Ectodermal cell (in vitro differentiated cells): ENCODE measurements at regions not wholly inside any gene's neighbourhood (a gene's known extent, or its start where the extent isn't known, plus 50 kb on each side); places are given as distances from the start of the nearest gene placed in this dataset.

Source experiments
- H3K27ac ChIP-seq: 2 replicates; pipeline ENCODE4 v1.7.0; 2013; ENCODE audit warnings: mild to moderate bottlenecking, low read depth, low read length; ENCODE audit not compliant: insufficient read depth, poor library complexity, severe bottlenecking
- H3K27me3 ChIP-seq: 2 replicates; pipeline ENCODE4 v1.7.0; 2013; ENCODE audit warnings: mild to moderate bottlenecking, low read length; ENCODE audit not compliant: insufficient read depth, control insufficient read depth, poor library complexity, severe bottlenecking
- H3K36me3 ChIP-seq: one replicate; pipeline ENCODE4 v1.7.0; 2013; ENCODE audit warnings: low read length; ENCODE audit not compliant: control insufficient read depth, insufficient read depth
- H3K4me1 ChIP-seq: one replicate; pipeline ENCODE4 v1.7.0; 2013; ENCODE audit warnings: low read length; ENCODE audit not compliant: control insufficient read depth, insufficient read depth
- H3K4me3 ChIP-seq: 2 replicates; pipeline ENCODE4 v1.7.0; 2013; ENCODE audit warnings: low read depth, low read length, control low read depth; ENCODE audit not compliant: insufficient read depth
- H3K9me3 ChIP-seq: 2 replicates; pipeline ENCODE4 v1.7.0; 2013; ENCODE audit warnings: mild to moderate bottlenecking, low read length, moderate library complexity; ENCODE audit not compliant: control insufficient read depth
- WGBS, 2 experiments: methylation state at CpG; one replicate each; pipeline ENCODE4 v1.1.7; 2013; ENCODE audit warnings: missing lambda C conversion rate in 2 of 2; 5-methylcytosine and 5-hydroxymethylcytosine counted together

- Histone ChIP-seq H3K36me3 (no peaks in the 10 kb centered on the region), H3K4me1 (peaks cover 4% of the 10 kb centered on the region), H3K4me3 (no peak overlapping the region), H3K9me3 (no peaks in the 10 kb centered on the region), H3K27ac (no peak overlapping the region), H3K27me3 (no peaks in the 10 kb centered on the region)
- 88 to 89% methylated on average over 6 of the region's 6 CpGs for WGBS, 2 experiments
Measured at GRCh38 chr14:49986343-49987014, 93.6 kb downstream of the ARF6 start.

DNA sequence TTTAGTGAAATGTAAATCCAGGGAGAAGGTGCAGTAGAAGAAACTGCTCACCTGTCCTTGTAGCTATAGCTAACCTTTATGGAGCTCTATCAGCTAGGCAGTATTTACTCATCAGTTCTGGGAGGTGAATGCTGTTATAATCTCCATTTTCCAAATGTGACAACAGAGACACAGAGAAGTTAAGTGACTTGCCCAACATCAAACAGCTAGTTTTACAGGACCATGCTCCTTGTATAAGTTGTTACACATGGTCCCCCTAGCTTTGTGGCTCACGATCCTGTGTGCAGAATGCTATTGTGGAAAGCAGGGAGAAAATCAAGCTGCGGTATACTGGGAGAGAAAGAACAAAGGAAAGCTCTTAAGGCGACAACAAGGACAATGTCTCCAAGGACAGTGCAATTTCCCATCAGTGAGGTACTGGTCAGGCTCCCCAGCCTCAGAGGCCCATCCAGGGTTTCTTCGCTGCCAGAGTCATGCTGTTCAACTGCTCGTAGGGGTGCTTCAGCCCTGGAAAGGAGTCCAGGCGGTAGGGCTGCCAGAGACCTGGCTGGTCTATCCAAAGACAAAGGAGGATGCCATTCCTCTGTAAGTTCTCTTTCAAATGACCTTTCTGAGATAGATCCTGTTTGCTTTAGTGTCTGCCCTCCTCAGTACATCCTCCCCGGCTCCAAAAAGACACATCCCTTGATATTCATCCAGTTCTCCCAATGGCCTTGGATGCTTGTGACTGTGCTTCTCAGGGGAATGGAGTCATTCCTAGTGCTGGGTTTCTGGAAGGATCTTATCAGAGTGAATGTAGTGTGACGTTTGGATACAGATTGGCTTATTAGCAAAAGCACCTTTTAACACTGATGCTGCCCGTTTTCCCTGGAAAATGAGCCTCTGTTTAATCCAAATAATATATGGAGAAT is 95.5 kb downstream of the ARF6 start:
- H3K4me1 ChIP-seq: peaks cover 4% of the 10 kb centered on the region
- H3K36me3 ChIP-seq: no peaks in the 10 kb centered on the region
- no peaks in the 10 kb centered on the region for H3K9me3 ChIP-seq
- no peak overlapping the region for H3K27ac ChIP-seq
- 77 to 78% methylated on average over 9 of the region's 9 CpGs for WGBS, 2 experiments
- no peak overlapping the region for H3K4me3 ChIP-seq
- no peaks in the 10 kb centered on the region for H3K27me3 ChIP-seq

DNA sequence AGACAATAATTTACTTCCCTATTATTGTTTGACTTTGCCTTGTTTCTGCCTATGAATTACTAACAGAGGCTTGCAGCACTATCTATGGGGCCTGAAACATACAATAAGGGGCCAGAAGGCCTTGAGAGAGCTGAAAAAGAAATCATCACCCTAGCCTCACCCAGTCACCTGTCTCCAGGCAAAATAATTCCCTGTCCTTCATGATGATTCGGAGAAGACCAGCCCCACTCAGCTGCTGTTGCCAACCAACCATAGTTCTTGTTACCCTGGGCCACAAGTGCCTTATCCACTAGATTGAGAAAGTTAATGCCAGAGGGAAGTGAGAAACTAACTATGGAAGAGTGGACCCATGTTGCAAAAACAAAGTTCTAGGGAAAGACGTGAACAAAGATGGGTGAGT is 97.1 kb downstream of the ARF6 start:
- 95 to 99% methylated on average over 2 of the region's 2 CpGs for WGBS, 2 experiments
- H3K36me3 ChIP-seq: no peaks in the 10 kb centered on the region
- no peaks in the 10 kb centered on the region for H3K27me3 ChIP-seq
- no peak overlapping the region for H3K4me3 ChIP-seq
- H3K4me1 ChIP-seq: peaks cover 4% of the 10 kb centered on the region
- H3K9me3 ChIP-seq: no peaks in the 10 kb centered on the region
- no peak overlapping the region for H3K27ac ChIP-seq

DNA sequence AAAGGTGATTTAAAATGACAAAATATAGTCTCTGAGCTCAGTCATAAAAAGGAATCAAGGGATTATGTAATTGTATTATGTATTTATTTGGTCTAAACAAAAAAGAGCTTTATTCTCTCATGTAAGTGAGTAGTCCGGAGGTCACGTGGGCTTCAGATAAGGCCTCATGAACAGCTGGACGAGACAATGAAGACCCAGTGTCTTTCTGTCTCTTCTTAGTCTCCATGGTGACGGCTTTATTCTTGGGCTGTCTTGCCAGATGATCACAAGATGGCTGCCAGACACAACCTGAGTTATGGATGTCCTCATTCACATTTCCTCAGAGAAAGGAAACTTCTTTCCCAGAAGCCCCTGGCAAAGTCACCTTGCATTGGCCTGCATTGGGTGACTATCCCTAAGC is 98.6 kb downstream of the ARF6 start:
- Histone ChIP-seq H3K27ac (no peak overlapping the region), H3K4me3 (no peak overlapping the region), H3K27me3 (no peaks in the 10 kb centered on the region), H3K9me3 (no peaks in the 10 kb centered on the region), H3K4me1 (peaks cover 4% of the 10 kb centered on the region), H3K36me3 (no peaks in the 10 kb centered on the region)
- WGBS, 2 experiments: 87 to 89% methylated on average over 4 of the region's 4 CpGs

DNA sequence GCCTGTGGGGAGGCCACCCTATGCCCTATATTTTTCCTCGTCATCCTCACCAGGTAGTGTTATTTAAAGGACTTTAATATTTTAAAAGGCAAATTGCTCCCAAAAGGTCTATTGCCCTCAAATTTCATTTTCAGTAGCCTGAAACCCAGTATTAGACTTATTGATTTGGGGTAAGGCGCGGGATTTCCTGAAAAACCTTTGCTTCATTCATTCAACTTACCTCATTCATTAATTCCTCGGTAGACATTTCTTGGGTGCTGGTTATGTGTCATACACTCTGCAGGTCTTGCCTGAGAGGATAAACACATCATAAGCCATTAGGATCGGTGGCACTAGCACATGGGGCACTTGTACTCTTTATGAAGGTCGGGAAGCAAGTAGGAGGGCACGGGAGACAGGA is 99.2 kb downstream of the ARF6 start:
- no peaks in the 10 kb centered on the region for H3K36me3 ChIP-seq
- no peaks in the 10 kb centered on the region for H3K9me3 ChIP-seq
- 89 to 94% methylated on average over 6 to 7 of the region's 7 CpGs for WGBS, 2 experiments
- no peaks in the 10 kb centered on the region for H3K27me3 ChIP-seq
- no peak overlapping the region for H3K4me3 ChIP-seq
- peaks cover 4% of the 10 kb centered on the region for H3K4me1 ChIP-seq
- H3K27ac ChIP-seq: no peak overlapping the region

DNA sequence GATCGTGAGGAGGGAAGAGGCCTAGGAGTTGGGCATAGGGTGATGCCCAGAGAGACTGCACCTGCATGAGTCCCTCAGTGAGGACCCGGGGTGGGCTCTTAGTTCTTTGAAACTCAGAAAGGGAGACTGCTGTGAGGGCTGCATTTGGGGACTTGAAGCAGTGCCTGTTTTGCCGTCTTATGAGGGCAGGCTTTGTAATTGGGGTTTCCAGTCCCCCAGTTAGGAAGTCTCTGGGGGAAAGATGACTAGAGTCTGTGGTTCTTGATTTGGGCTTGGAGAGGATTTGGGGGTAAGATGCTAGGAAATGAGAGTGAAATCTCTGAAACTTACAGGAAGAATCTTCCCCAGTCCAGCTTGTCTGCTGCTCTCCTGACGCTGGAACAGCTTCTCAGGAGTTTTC is 99.6 kb downstream of the ARF6 start:
- H3K27ac ChIP-seq: no peak overlapping the region
- H3K4me3 ChIP-seq: no peak overlapping the region
- WGBS, 2 experiments: 87 to 92% methylated on average over 4 of the region's 4 CpGs
- no peaks in the 10 kb centered on the region for H3K27me3 ChIP-seq
- H3K36me3 ChIP-seq: no peaks in the 10 kb centered on the region
- no peaks in the 10 kb centered on the region for H3K9me3 ChIP-seq
- H3K4me1 ChIP-seq: peaks cover 4% of the 10 kb centered on the region

GRCh38 chr14:49992901-49993339 is 100.0 kb downstream of the ARF6 start:
- no peaks in the 10 kb centered on the region for H3K27me3 ChIP-seq
- no peaks in the 10 kb centered on the region for H3K9me3 ChIP-seq
- no peaks in the 10 kb centered on the region for H3K36me3 ChIP-seq
- peaks cover 4% of the 10 kb centered on the region for H3K4me1 ChIP-seq
- WGBS, 2 experiments: 90 to 91% methylated on average over 6 of the region's 7 CpGs
- H3K4me3 ChIP-seq: no peak overlapping the region
- H3K27ac ChIP-seq: no peak overlapping the region

DNA sequence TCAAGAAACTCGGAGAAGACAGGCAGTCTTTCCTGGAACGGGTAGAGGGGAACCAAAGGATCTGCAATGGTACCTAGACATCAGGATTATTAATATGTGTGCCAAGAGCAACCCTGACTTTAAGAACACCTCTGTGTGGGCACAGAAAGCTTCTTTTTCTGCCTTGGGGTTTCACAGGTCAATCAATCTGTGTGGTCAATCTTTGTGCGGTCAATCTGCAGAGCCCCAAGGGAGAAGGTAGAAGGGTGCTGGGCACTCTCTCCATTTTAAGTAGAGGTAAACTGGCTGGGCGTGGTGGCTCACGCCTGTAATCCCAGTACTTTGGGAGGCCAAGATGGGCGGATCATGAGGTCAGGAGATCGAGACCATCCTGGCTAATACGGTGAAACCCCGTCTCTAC is 100.7 kb downstream of the ARF6 start:
- Histone ChIP-seq H3K27me3 (no peaks in the 10 kb centered on the region), H3K36me3 (no peaks in the 10 kb centered on the region), H3K27ac (no peak overlapping the region), H3K4me3 (no peak overlapping the region), H3K9me3 (no peaks in the 10 kb centered on the region), H3K4me1 (no peaks in the 10 kb centered on the region)
- 91 to 93% methylated on average over 9 of the region's 9 CpGs for WGBS, 2 experiments

DNA sequence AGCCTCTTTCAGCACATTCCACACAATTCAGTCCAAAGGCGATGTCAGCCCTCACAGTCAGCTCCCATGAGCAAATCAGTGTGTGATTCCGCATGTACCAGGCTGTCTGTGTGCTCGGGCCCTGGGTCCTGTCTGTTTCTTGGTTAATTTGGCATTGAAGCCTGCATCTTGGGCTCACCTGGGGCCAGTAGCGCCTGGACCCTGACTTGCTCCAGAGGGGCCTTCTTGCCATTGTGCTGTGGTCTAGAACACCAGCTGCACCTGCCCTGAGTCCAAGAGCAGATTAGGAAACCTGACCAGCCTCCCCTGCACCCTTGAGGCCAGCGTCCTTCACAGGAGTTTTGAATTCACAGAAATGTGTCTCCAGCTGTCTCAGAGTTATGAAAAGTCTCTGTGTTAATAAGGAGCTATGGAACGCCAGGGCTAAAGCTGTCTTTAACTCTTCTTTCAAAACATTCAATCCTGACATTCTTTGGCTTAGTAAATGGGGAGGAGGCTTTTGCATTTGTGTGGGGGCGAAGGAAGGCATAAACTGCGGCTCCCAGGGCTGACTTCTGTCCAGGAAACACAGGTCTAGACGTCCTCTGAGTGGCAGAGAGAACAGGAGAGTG is 102.2 kb downstream of the ARF6 start:
- Histone ChIP-seq H3K27me3 (peaks cover 5% of the 10 kb centered on the region), H3K27ac (no peak overlapping the region), H3K4me1 (peaks cover 1% of the 10 kb centered on the region), H3K36me3 (no peaks in the 10 kb centered on the region), H3K4me3 (no peak overlapping the region), H3K9me3 (no peaks in the 10 kb centered on the region)
- WGBS, 2 experiments: 89 to 90% methylated on average over 8 to 9 of the region's 9 CpGs

DNA sequence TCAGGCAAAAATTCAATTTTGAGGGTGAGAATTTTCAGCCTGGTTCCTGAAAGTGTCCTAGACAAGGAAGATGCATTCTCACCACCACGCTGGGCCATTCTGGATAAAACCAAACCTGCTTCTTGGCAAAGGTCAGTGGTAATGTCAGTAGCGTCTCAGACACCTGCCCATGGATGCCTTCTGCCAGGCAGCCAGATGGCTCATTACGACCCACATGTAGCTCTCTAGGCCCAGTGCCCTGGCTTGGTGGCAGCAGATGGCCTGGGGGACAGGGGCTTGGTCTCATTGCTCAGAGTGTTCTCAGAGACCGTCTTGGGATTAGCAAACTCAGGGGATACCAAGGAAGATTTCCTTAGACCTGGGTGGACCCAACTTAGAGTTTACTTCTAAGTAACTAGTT is 105.1 kb downstream of the ARF6 start:
- peaks cover 34% of the 10 kb centered on the region for H3K27me3 ChIP-seq
- H3K27ac ChIP-seq: no peak overlapping the region

More for the DNA sequence above, 105.1 kb downstream of the ARF6 start:
- 97% methylated on average over 4 of the region's 4 CpGs for WGBS, 2 experiments
- Histone ChIP-seq H3K9me3 (no peaks in the 10 kb centered on the region), H3K4me3 (no peak overlapping the region), H3K36me3 (no peaks in the 10 kb centered on the region), H3K4me1 (peaks cover 11% of the 10 kb centered on the region)
